Activated naive CD4-positive, alpha-beta T cell treated with anti-CD3 and anti-CD28 coated beads, Interleukin-2, amount 50 U/mL, for 72 hours (primary cell): ENCODE measurements at regions not wholly inside any gene's neighbourhood (a gene's known extent, or its start where the extent isn't known, plus 50 kb on each side); places are given as distances from the start of the nearest gene placed in this dataset.

Experiments used
- ATAC-seq, 2 donors: fragments of 150-1000 bp; cut with Tn5 transposase; 2 replicates each; pipeline ENCODE4 v1.10.0; 2021; ENCODE audit warnings: mild to moderate bottlenecking in 2 of 2, moderate library complexity in 2 of 2
- DNase-seq, 2 donors: peaks; one replicate each; pipeline ENCODE4 v3.0.0; 2021 to 2022; ENCODE audit warnings: low spot score in 2 of 2
- H3K27ac Mint-ChIP-seq, 2 donors: one replicate each; pipeline ENCODE4 v1.8.0; 2022; ENCODE audit warnings: mild to moderate bottlenecking in 2 of 2, mixed read lengths in 2 of 2
- H3K36me3 Mint-ChIP-seq, 2 donors: one replicate each; pipeline ENCODE4 v1.8.0; 2022; ENCODE audit warnings: mixed read lengths in 2 of 2
- H3K9me3 Mint-ChIP-seq, 2 donors: one replicate each; pipeline ENCODE4 v1.8.0; 2022; ENCODE audit warnings: mixed read lengths in 2 of 2

- peaks cover 19 to 21% of the 10 kb centered on the region in 2 donors for H3K9me3 Mint-ChIP-seq
Measured at GRCh38 chr2:144259332-144259731, 260.6 kb downstream of the ZEB2 start.

GRCh38 chr2:144258154-144258553 lies 261.8 kb downstream of the ZEB2 start:
- Mint-ChIP-seq H3K36me3 (peaks cover 23 to 51% of the 10 kb centered on the region in 2 donors), H3K9me3 (peaks cover 24 to 25% of the 10 kb centered on the region in 2 donors), H3K27ac (peak overlapping the region in 1 of 2 donors; percentile 82)
- no peak for ATAC-seq
- DNase-seq = no peak

More at GRCh38 chr2:144259332-144259731, 260.6 kb downstream of the ZEB2 start:
- Mint-ChIP-seq H3K27ac (no peak overlapping the region), H3K36me3 (peaks cover 18 to 42% of the 10 kb centered on the region in 2 donors)
- ATAC-seq (no peak), DNase-seq (no peak)

GRCh38 chr2:144256996-144257707 lies 262.8 kb downstream of the ZEB2 start:
- ATAC-seq (peak; percentile 40 to 91), DNase-seq (no peak)
- Mint-ChIP-seq H3K9me3 (peaks cover 26 to 33% of the 10 kb centered on the region in 2 donors), H3K27ac (peak overlapping the region; percentile 12 to 82), H3K36me3 (peaks cover 31 to 59% of the 10 kb centered on the region in 2 donors)

GRCh38 chr2:144254342-144255235 lies 265.3 kb downstream of the ZEB2 start:
- DNase-seq = no peak
- Mint-ChIP-seq H3K9me3 (peaks cover 26 to 29% of the 10 kb centered on the region in 2 donors), H3K36me3 (peaks cover 31 to 63% of the 10 kb centered on the region in 2 donors), H3K27ac (no peak overlapping the region)
- ATAC-seq = no peak

GRCh38 chr2:144253743-144254142 lies 266.2 kb downstream of the ZEB2 start:
- Mint-ChIP-seq H3K36me3 (peaks cover 31 to 67% of the 10 kb centered on the region in 2 donors), H3K9me3 (peaks cover 26 to 29% of the 10 kb centered on the region in 2 donors), H3K27ac (no peak overlapping the region)
- no peak for ATAC-seq
- no peak for DNase-seq

- no peak overlapping the region for H3K27ac Mint-ChIP-seq
- no peak for ATAC-seq
- peaks cover 18 to 25% of the 10 kb centered on the region in 2 donors for H3K9me3 Mint-ChIP-seq
- H3K36me3 Mint-ChIP-seq = peaks cover 29 to 59% of the 10 kb centered on the region in 2 donors
- no peak for DNase-seq
Measured at GRCh38 chr2:144252694-144253093, 267.2 kb downstream of the ZEB2 start.

GRCh38 chr2:144249035-144249637 lies 270.8 kb downstream of the ZEB2 start:
- DNase-seq (no peak), ATAC-seq (no peak)
- Mint-ChIP-seq H3K27ac (no peak overlapping the region), H3K36me3 (peaks cover 13 to 24% of the 10 kb centered on the region in 2 donors), H3K9me3 (peaks cover 6 to 16% of the 10 kb centered on the region in 2 donors)

DNA sequence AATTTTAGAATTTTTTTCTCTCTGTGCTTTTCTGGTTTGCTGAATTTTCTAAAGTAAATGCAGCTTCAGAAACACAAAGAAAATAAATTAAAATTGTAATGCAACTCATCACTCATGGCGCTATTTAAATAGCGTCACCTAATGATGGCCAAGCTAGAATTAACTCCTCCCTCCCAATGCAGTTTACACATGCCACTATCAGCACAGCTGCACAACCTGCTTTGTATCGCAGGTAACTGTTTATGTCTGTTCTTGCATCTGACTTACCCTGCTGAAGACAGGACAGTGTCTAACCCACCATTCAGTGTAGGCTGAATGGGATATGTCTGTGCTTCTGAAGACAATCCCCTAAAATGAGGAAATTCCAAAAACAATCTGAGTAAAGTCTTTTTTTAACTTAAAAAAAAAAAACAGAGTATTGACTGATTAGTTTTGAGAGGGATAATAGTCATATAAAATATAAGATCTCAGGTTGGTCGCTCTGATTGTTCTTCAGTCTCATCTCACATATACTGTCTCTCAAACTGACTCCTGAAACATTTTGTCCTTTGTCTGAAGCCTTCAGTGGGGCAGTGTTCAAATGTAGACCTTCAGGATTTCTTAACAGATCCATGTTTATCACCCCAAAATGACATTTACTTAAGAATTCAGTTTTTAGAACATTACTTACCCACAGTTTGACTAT lies 271.4 kb downstream of the ZEB2 start:
- ATAC-seq (no peak), DNase-seq (no peak)
- H3K27ac Mint-ChIP-seq = no peak overlapping the region
- H3K9me3 Mint-ChIP-seq = peaks cover 6 to 15% of the 10 kb centered on the region in 2 donors
- H3K36me3 Mint-ChIP-seq = peaks cover 11 to 19% of the 10 kb centered on the region in 2 donors

GRCh38 chr2:144244938-144245337 lies 275.0 kb downstream of the ZEB2 start:
- DNase-seq = no peak
- Mint-ChIP-seq H3K36me3 (peaks cover 0 to 7% of the 10 kb centered on the region in 2 donors), H3K27ac (no peak overlapping the region), H3K9me3 (peaks cover 0 to 4% of the 10 kb centered on the region in 2 donors)
- no peak for ATAC-seq

DNA sequence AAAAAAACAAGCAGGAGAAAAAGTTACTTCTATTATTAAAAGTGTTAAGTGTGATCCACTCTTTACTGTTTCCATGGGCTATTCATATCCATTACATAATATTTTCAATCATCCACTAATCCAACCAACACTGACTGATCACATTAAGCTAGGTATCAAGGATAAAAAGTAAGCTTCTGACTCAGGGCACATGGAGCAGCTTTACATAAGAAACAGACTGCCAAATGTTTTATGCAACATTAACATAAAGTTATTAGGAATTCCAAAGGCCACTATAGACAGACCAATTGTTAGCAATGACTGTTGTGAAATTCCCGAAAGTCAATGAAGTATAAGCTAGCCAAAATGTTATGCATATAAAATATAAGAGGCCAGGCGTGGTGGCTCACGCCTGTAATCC lies 277.6 kb downstream of the ZEB2 start:
- Mint-ChIP-seq H3K36me3 (peaks cover 0 to 5% of the 10 kb centered on the region in 2 donors), H3K9me3 (peaks cover 0 to 9% of the 10 kb centered on the region in 2 donors), H3K27ac (no peak overlapping the region)
- no peak for DNase-seq
- ATAC-seq = no peak

GRCh38 chr2:144241801-144242200 lies 278.1 kb downstream of the ZEB2 start:
- peaks cover 0 to 5% of the 10 kb centered on the region in 2 donors for H3K36me3 Mint-ChIP-seq
- no peak overlapping the region for H3K27ac Mint-ChIP-seq
- no peak for ATAC-seq
- peaks cover 0 to 8% of the 10 kb centered on the region in 2 donors for H3K9me3 Mint-ChIP-seq
- no peak for DNase-seq

DNA sequence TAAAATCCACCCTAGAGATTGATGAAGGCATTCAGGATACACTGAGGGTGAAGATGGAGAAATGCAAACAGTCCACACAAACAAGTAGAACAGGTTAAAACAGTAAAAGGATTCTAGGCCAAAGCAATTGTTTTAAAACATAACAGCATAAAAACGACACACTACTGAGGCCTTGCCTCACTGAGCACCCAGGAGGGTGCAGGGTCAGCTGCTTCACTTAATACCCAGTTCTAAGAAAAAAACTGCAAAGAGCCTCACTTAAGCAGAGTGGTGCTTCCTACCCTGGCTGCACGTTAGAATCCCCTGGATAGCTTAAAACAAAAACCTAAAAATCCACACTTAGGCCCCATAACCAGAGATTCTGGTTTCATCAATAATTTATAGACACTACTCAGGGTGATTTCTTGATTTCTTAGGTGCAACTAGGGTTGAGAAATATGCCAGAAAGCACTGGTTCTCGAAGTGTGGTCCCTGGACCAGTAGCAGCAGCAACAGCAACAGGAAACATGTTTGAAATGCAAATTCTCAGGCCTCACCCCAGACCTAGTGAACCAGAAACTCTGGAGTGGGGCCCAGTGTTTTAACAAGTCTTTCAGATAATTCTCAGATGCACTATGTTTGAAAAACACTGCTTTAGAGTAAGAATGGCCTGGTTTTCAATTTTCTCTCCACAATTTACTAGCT lies 279.1 kb downstream of the ZEB2 start:
- ATAC-seq (no peak), DNase-seq (no peak)
- Mint-ChIP-seq H3K36me3 (peaks cover 0 to 5% of the 10 kb centered on the region in 2 donors), H3K27ac (no peak overlapping the region), H3K9me3 (peaks cover 0 to 5% of the 10 kb centered on the region in 2 donors)

GRCh38 chr2:144239726-144240125 lies 280.2 kb downstream of the ZEB2 start:
- ATAC-seq (no peak), DNase-seq (no peak)
- peaks cover 0 to 5% of the 10 kb centered on the region in 2 donors for H3K9me3 Mint-ChIP-seq
- no peak overlapping the region for H3K27ac Mint-ChIP-seq
- peaks cover 0 to 10% of the 10 kb centered on the region in 2 donors for H3K36me3 Mint-ChIP-seq

- Mint-ChIP-seq H3K36me3 (peaks cover 0 to 10% of the 10 kb centered on the region in 2 donors), H3K9me3 (peaks cover 0 to 5% of the 10 kb centered on the region in 2 donors), H3K27ac (no peak overlapping the region)
- DNase-seq = no peak
- ATAC-seq = peak in 1 of 2 donors; percentile 26
Measured at GRCh38 chr2:144239306-144239705, 280.6 kb downstream of the ZEB2 start.

DNA sequence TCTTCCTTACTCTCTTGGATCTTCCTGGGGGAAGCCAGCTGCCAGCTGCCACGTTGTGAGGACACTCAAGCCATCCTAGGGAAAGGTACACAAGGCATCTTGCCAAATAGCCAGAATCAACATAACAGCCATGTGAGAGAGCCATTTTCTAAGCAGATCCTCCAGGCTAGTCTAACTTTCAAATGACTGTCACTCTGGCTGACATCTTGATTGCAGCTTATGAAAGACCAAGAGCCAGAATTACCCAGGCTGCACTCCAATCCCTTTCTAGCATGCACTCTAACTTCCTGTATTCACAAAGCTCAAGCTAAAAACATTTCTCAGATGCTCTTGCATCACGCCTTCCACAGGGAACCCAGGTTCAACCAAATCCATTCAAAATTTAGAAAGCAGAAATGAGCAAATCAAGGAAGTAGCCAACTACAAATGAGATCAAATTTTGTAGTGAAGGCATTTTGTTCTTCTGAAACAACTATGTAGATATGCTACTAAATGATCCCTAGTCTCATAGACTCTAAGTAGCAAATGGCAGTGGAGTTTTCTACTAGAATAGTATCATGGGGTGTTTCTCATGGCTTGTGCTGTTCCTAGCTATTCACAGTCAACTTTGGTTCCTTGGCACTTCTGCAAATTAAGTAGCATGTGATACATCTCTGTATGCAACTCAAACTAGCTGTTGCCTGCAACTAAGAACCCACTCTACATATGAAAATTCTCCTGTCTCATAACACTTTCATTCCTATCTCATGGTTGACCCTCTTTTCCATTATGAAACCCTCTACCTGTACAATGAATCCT lies 281.9 kb downstream of the ZEB2 start:
- DNase-seq = no peak
- H3K36me3 Mint-ChIP-seq = peaks cover 0 to 10% of the 10 kb centered on the region in 2 donors
- peak in 1 of 2 donors; percentile 31 for ATAC-seq
- H3K27ac Mint-ChIP-seq = no peak overlapping the region
- peaks cover 0 to 5% of the 10 kb centered on the region in 2 donors for H3K9me3 Mint-ChIP-seq
